ENCODE measurements at regions not wholly inside any gene's neighbourhood (a gene's known extent, or its start where the extent isn't known, plus 50 kb on each side); places are given as distances from the start of the nearest gene placed in this dataset.

- TF ChIP-seq GATA2 (IDR thresholded peaks at IDR 0.05; ENCODE audit: low read depth, low read length) (no peak), GATA3 (IDR thresholded peaks at IDR 0.05; ENCODE audit: low read depth, low read length) (no peak)
Observed at GRCh38 chr1:83697961-83698360, 301.0 kb downstream of the TTLL7 start.
